ENCODE measurements at regions not wholly inside any gene's neighbourhood (a gene's known extent, or its start where the extent isn't known, plus 50 kb on each side); places are given as distances from the start of the nearest gene placed in this dataset.

- peak; percentile 20 for DNase-seq (ENCODE audit: low spot score)
These were observed 455.0 kb upstream of the GJE1 start for GRCh38 chr6:141677598-141678211.

GRCh38 chr6:141675957-141676356 is 456.8 kb upstream of the GJE1 start:
- peak; percentile 0 for DNase-seq (ENCODE audit: low spot score)

- DNase-seq (ENCODE audit: low spot score), result no peak
These were observed 463.6 kb upstream of the GJE1 start for GRCh38 chr6:141669141-141669540.

- DNase-seq (ENCODE audit: low spot score), result no peak
These were observed 465.0 kb upstream of the GJE1 start for GRCh38 chr6:141667580-141668309.

- DNase-seq (ENCODE audit: low spot score), result no peak
These were observed 466.5 kb upstream of the GJE1 start for GRCh38 chr6:141666187-141666586.

GRCh38 chr6:141664744-141665143 is 468.0 kb upstream of the GJE1 start:
- no peak for DNase-seq (ENCODE audit: low spot score)

GRCh38 chr6:141659582-141659981 is 473.1 kb upstream of the GJE1 start:
- DNase-seq (ENCODE audit: low spot score), result no peak

GRCh38 chr6:141658696-141659095 is 474.0 kb upstream of the GJE1 start:
- no peak for DNase-seq (ENCODE audit: low spot score)

- DNase-seq (ENCODE audit: low spot score), result no peak
These were observed 474.9 kb upstream of the GJE1 start for GRCh38 chr6:141657812-141658211.

- DNase-seq (ENCODE audit: low spot score), result no peak
These were observed 479.1 kb upstream of the GJE1 start for GRCh38 chr6:141653590-141653989.

GRCh38 chr6:141641951-141642350 is 490.8 kb upstream of the GJE1 start:
- DNase-seq (ENCODE audit: low spot score), result no peak

GRCh38 chr6:141641406-141641805 is 491.3 kb upstream of the GJE1 start:
- no peak for DNase-seq (ENCODE audit: low spot score)

- DNase-seq (ENCODE audit: low spot score), result no peak
These were observed 497.1 kb upstream of the GJE1 start for GRCh38 chr6:141635621-141636020.

GRCh38 chr6:141634269-141634668 is 498.5 kb upstream of the GJE1 start:
- DNase-seq (ENCODE audit: low spot score), result no peak

- DNase-seq (ENCODE audit: low spot score), result no peak
These were observed 508.4 kb upstream of the GJE1 start for GRCh38 chr6:141624301-141624700.

- DNase-seq (ENCODE audit: low spot score), result no peak
These were observed 514.5 kb upstream of the GJE1 start for GRCh38 chr6:141618180-141618581.

GRCh38 chr6:141610741-141611140 is 522.0 kb upstream of the GJE1 start:
- no peak for DNase-seq (ENCODE audit: low spot score)

- no peak for DNase-seq (ENCODE audit: low spot score)
These were observed 524.8 kb upstream of the GJE1 start for GRCh38 chr6:141607956-141608355.

GRCh38 chr6:141598487-141598886 is 534.2 kb upstream of the GJE1 start:
- no peak for DNase-seq (ENCODE audit: low spot score)

GRCh38 chr6:141594874-141595273 is 537.9 kb upstream of the GJE1 start:
- DNase-seq (ENCODE audit: low spot score), result no peak

- no peak for DNase-seq (ENCODE audit: low spot score)
These were observed 539.4 kb upstream of the GJE1 start for GRCh38 chr6:141593311-141593710.

- DNase-seq (ENCODE audit: low spot score), result no peak
These were observed 545.1 kb upstream of the GJE1 start for GRCh38 chr6:141587482-141588266.

- DNase-seq (ENCODE audit: low spot score), result peak; percentile 21
These were observed 551.7 kb upstream of the GJE1 start for GRCh38 chr6:141580988-141581552.
